Activated naive CD4-positive, alpha-beta T cell treated with anti-CD3 and anti-CD28 coated beads, Interleukin-2, amount 50 U/mL, for 24 hours (primary cell): ENCODE measurements at regions not wholly inside any gene's neighbourhood (a gene's known extent, or its start where the extent isn't known, plus 50 kb on each side); places are given as distances from the start of the nearest gene placed in this dataset.
A peak's percentile ranks its signal among the peaks of the same experiment; 100 is the strongest.

Experiments used
- H3K27ac Mint-ChIP-seq: one replicate; pipeline ENCODE4 v1.8.0; 2021; ENCODE audit warnings: mild to moderate bottlenecking, mixed read lengths
- H3K27me3 Mint-ChIP-seq: one replicate; pipeline ENCODE4 v1.8.0; 2021; ENCODE audit warnings: mixed read lengths
- H3K36me3 Mint-ChIP-seq: one replicate; pipeline ENCODE4 v1.8.0; 2021; ENCODE audit warnings: mixed read lengths
- H3K4me1 Mint-ChIP-seq: one replicate; pipeline ENCODE4 v1.8.0; 2021; ENCODE audit warnings: mixed read lengths
- H3K4me3 Mint-ChIP-seq: one replicate; pipeline ENCODE4 v1.8.0; 2021; ENCODE audit warnings: mild to moderate bottlenecking, mixed read lengths
- H3K9me3 Mint-ChIP-seq: one replicate; pipeline ENCODE4 v1.8.0; 2021; ENCODE audit warnings: mixed read lengths

- Mint-ChIP-seq H3K4me3 (no peak overlapping the region), H3K27me3 (no peaks in the 10 kb centered on the region), H3K9me3 (no peaks in the 10 kb centered on the region), H3K4me1 (no peaks in the 10 kb centered on the region), H3K27ac (no peak overlapping the region), H3K36me3 (no peaks in the 10 kb centered on the region)
Measured at GRCh38 chr20:22789676-22790075, 205.3 kb upstream of the FOXA2 start.

DNA sequence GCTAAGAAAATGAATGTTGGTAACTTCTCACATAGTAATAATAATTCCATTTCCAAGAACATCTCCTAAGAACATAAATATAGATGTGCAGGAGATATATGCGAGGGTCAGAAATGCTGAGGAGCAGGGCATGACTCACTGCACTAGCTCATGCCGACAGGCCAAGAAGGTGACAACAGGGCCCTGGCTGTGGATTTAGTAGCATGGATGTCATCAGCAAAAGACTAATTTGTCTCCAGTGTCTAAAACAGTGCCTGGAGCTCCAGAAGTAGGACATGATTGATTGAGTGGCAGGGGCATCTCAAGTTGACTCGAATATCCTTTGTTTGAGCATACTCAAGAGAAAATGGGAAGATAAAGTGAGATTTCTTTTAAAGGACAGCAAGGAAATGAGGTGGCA, 207.0 kb upstream of the FOXA2 start:
- Mint-ChIP-seq H3K4me3 (no peak overlapping the region), H3K4me1 (no peaks in the 10 kb centered on the region), H3K27ac (no peak overlapping the region), H3K27me3 (no peaks in the 10 kb centered on the region), H3K9me3 (no peaks in the 10 kb centered on the region), H3K36me3 (no peaks in the 10 kb centered on the region)

DNA sequence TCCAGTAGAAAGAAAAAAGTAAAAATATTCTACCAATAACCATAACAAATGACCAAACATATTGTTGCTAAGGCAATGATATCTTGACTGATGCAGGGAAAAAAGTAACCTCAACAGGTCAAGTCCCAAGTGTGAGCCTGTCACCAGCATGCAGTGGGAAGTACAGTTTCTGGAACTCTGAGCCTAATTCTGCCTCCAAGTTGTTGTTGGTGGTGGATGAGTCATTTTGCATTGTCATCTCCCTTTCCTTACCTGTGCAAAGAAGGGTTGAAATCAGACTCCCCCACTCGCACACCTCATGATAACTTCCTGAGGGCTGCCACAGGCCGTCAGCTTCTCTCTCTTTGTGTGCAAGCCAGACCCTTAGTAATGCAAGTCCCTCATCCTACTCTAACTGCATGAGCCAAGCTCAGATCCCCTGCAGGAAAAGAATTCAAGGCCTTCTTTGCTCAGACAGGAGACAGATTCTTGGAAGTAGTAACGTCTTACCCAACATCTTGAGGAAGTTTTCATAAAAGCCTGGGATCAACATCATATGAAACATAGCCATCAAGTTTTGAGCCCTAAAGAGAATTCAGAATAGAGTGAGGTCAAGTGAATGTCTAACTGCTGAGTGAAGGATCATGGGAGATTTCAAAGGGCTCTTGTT, 207.6 kb upstream of the FOXA2 start:
- Mint-ChIP-seq H3K4me3 (no peak overlapping the region), H3K9me3 (peaks cover under 1% of the 10 kb centered on the region), H3K27me3 (no peaks in the 10 kb centered on the region), H3K36me3 (no peaks in the 10 kb centered on the region), H3K4me1 (no peaks in the 10 kb centered on the region), H3K27ac (peak overlapping the region; percentile 5)

DNA sequence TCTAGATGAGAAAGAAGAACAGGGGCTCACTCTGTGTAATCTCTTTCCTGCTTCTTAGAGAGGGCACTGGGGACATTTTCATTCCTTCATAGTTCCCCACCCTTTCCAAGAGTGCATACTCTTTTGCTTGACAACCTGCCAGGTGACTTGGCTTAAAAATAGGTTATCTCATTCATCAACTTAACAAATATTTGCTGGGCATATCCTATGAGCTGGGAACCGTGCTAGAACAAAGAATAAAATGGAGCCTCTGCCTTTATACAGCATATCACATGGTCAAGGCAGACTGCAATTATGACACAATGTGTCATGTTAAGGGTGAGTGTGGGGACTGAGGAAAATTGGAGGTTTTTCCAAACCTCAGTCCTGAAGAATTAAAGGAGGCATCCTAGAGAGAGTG, 209.8 kb upstream of the FOXA2 start:
- Mint-ChIP-seq H3K4me1 (no peaks in the 10 kb centered on the region), H3K27me3 (no peaks in the 10 kb centered on the region), H3K27ac (no peak overlapping the region), H3K4me3 (no peak overlapping the region), H3K9me3 (peaks cover 4% of the 10 kb centered on the region), H3K36me3 (no peaks in the 10 kb centered on the region)

DNA sequence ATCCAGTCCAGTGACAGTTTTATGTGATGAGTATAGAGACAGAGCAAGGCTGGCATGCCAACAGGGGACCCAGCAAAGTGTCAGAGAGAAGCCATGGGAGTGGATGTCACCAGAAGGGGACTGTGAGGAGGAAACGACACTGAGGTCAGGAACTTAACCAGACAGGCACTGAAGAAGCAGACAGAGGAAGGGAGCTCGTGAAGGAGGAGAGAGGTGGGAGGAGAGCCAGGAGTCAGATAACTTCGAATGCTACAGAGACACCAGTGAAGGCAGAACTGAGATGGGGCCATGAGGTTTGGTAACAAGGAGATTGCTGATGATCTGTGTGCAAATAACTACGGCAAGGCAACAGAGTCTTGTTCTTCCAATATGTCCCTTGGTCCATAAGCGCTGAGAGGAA, 211.1 kb upstream of the FOXA2 start:
- no peak overlapping the region for H3K27ac Mint-ChIP-seq
- peaks cover 4% of the 10 kb centered on the region for H3K9me3 Mint-ChIP-seq
- no peaks in the 10 kb centered on the region for H3K4me1 Mint-ChIP-seq
- no peaks in the 10 kb centered on the region for H3K36me3 Mint-ChIP-seq
- no peak overlapping the region for H3K4me3 Mint-ChIP-seq
- no peaks in the 10 kb centered on the region for H3K27me3 Mint-ChIP-seq

DNA sequence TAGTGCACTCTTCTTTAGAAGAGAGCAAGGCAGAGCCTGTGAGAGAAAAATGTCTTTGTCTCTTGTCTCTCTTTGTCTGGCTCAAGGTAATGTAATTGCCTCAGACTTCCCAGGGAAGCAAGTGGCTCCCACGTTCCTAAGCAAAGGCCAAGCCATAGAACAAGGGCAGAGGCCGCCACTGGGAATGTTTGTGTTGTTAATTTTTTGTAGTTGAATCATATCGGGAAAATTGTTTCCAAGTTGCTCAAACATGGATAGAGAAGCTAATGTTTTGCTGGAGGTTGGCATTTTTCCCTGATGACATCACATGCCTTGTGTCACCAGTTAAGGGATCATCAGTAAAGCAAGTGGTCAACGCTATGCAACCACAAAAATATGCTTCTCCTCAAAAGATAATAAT, 211.5 kb upstream of the FOXA2 start:
- peaks cover 4% of the 10 kb centered on the region for H3K9me3 Mint-ChIP-seq
- H3K27me3 Mint-ChIP-seq: no peaks in the 10 kb centered on the region
- H3K4me3 Mint-ChIP-seq: no peak overlapping the region
- no peaks in the 10 kb centered on the region for H3K4me1 Mint-ChIP-seq
- no peak overlapping the region for H3K27ac Mint-ChIP-seq
- H3K36me3 Mint-ChIP-seq: no peaks in the 10 kb centered on the region

DNA sequence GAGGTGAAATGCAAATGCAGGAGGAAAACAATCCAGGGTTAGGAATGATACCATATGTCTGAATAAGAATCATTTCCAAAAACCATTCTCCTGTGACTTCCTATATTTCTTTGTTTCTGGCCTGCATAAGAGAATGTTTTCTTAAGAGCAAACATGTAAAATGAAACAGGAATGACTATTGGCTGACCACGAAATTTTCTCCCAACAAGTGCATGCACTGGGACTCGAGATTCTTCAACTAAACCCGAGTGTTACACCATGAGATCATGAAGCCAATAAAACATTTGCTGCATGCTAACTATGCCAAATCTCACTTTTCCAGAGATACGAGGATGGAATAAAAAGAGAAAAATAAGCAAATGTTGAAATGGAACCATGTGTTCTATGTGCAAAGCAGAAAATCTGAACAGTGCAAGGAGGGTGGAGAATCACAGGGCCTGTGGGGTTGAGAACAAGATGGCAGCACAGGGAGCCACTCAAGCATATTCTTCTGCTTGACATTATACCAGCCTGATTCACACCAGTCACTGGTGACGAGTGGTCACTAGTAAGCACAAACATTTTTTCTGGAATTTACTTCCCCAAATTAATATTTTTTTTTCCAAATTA, 212.2 kb upstream of the FOXA2 start:
- H3K4me1 Mint-ChIP-seq: no peaks in the 10 kb centered on the region
- no peak overlapping the region for H3K27ac Mint-ChIP-seq
- no peak overlapping the region for H3K4me3 Mint-ChIP-seq
- H3K9me3 Mint-ChIP-seq: peaks cover 4% of the 10 kb centered on the region
- H3K27me3 Mint-ChIP-seq: no peaks in the 10 kb centered on the region
- H3K36me3 Mint-ChIP-seq: no peaks in the 10 kb centered on the region

- Mint-ChIP-seq H3K27me3 (no peaks in the 10 kb centered on the region), H3K4me3 (no peak overlapping the region), H3K4me1 (no peaks in the 10 kb centered on the region), H3K27ac (no peak overlapping the region), H3K36me3 (no peaks in the 10 kb centered on the region), H3K9me3 (peaks cover 4% of the 10 kb centered on the region)
Measured at GRCh38 chr20:22797103-22797502, 212.7 kb upstream of the FOXA2 start.

DNA sequence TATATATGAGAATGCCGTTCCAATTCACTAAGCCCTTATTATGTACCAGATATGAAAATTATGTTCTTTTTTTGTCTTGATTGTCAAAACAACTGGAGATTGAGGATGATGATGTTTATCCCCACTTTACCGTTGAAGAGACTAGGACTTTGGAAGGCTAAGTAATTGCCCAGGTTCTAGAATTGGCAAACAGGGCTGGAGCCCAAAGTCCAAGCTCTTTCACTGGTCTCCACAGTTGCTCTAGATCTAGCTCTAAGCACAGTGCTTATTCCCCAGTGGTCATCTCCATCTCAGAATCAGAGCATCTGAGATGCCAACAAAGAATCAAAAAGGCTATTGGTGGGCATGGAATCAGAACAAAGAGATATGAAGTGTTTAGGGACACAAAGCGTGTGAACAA, 215.3 kb upstream of the FOXA2 start:
- Mint-ChIP-seq H3K36me3 (no peaks in the 10 kb centered on the region), H3K27ac (no peak overlapping the region), H3K9me3 (peaks cover 4% of the 10 kb centered on the region), H3K4me3 (no peak overlapping the region), H3K4me1 (no peaks in the 10 kb centered on the region), H3K27me3 (peaks cover 2% of the 10 kb centered on the region)

DNA sequence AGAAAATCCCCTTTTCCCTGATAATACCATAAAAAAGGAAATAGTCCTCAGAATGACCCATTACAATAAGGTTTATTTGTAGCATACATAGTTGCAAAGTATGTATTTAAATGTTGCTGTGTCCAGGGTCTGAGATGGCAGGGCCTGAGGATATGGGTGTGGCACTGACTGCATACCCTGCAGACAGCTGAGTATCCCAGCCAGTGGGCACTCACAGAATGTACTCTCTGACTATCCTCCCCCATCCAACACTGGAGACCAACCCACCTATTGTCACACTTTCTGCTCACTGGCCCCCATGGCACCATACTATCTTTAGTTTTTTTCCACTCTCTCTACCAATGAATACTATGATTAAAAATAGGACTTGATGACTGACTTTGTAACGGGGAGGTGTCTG, 215.8 kb upstream of the FOXA2 start:
- H3K4me1 Mint-ChIP-seq: no peaks in the 10 kb centered on the region
- H3K4me3 Mint-ChIP-seq: no peak overlapping the region
- H3K36me3 Mint-ChIP-seq: no peaks in the 10 kb centered on the region
- peaks cover 4% of the 10 kb centered on the region for H3K9me3 Mint-ChIP-seq
- no peak overlapping the region for H3K27ac Mint-ChIP-seq
- peaks cover 2% of the 10 kb centered on the region for H3K27me3 Mint-ChIP-seq

GRCh38 chr20:22801528-22801927, 217.2 kb upstream of the FOXA2 start:
- Mint-ChIP-seq H3K36me3 (no peaks in the 10 kb centered on the region), H3K4me3 (no peak overlapping the region), H3K4me1 (no peaks in the 10 kb centered on the region), H3K27me3 (peaks cover 2% of the 10 kb centered on the region), H3K27ac (no peak overlapping the region), H3K9me3 (peaks cover 4% of the 10 kb centered on the region)

GRCh38 chr20:22802296-22802695, 217.9 kb upstream of the FOXA2 start:
- H3K9me3 Mint-ChIP-seq: no peaks in the 10 kb centered on the region
- no peak overlapping the region for H3K4me3 Mint-ChIP-seq
- H3K27me3 Mint-ChIP-seq: peaks cover 2% of the 10 kb centered on the region
- no peaks in the 10 kb centered on the region for H3K36me3 Mint-ChIP-seq
- no peak overlapping the region for H3K27ac Mint-ChIP-seq
- H3K4me1 Mint-ChIP-seq: no peaks in the 10 kb centered on the region

- Mint-ChIP-seq H3K27ac (no peak overlapping the region), H3K4me3 (no peak overlapping the region), H3K4me1 (no peaks in the 10 kb centered on the region), H3K27me3 (peaks cover 3% of the 10 kb centered on the region), H3K9me3 (no peaks in the 10 kb centered on the region), H3K36me3 (no peaks in the 10 kb centered on the region)
Measured at GRCh38 chr20:22805219-22805618, 220.8 kb upstream of the FOXA2 start.

- H3K27me3 Mint-ChIP-seq: peaks cover 4% of the 10 kb centered on the region
- H3K27ac Mint-ChIP-seq: no peak overlapping the region
- no peaks in the 10 kb centered on the region for H3K9me3 Mint-ChIP-seq
- H3K36me3 Mint-ChIP-seq: no peaks in the 10 kb centered on the region
- no peak overlapping the region for H3K4me3 Mint-ChIP-seq
- H3K4me1 Mint-ChIP-seq: no peaks in the 10 kb centered on the region
Measured at GRCh38 chr20:22805996-22806395, 221.6 kb upstream of the FOXA2 start.

DNA sequence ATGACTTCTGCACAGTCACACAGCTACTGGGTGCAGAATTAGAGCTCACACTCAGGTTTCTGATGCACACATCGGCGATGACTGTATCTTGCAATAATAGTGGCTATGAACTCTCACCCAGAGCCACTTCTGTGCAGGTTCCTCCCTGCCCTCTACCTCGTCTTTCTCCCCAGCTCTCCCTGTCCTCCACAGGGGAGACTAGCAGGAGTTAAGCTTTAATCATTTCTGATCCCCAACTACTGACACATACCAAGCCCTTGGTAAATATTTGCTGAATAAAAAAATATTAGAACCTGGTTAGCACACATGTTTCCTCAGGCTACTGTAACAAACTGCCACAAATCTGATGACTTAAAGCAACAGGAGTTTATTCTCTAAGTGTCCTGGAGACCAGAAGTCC, 222.7 kb upstream of the FOXA2 start:
- H3K4me3 Mint-ChIP-seq: no peak overlapping the region
- H3K9me3 Mint-ChIP-seq: no peaks in the 10 kb centered on the region
- H3K4me1 Mint-ChIP-seq: no peaks in the 10 kb centered on the region
- H3K27ac Mint-ChIP-seq: no peak overlapping the region
- H3K27me3 Mint-ChIP-seq: peaks cover 4% of the 10 kb centered on the region
- H3K36me3 Mint-ChIP-seq: no peaks in the 10 kb centered on the region

DNA sequence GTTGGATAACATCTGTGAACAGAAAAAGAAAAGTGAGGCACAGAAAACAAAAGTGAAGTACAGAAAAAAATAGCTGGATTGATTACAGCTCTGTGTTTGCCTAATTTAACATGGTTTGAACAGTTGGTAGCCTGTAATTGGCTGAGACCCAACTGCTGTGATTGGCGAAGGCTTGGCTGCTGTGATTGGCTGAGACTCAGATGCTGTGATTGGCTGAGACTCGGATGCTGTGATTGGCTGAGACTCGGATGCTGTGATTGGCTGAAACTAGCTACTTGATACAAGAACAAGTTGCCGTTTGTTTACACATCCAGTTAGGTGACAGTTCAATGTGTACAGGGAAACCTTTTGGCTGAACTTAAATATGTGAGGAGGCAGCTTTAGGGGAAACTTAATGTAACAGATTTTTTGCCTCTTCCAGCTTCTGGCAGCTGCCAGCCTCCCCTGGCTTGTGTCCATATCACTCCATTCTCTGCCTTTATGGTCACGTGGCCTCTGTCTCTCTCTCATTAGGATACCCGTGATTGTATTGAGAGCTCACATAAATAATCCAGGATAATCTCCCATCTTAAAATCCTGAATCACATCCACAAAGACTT, 223.4 kb upstream of the FOXA2 start:
- Mint-ChIP-seq H3K4me1 (no peaks in the 10 kb centered on the region), H3K27me3 (peaks cover 2% of the 10 kb centered on the region), H3K9me3 (no peaks in the 10 kb centered on the region), H3K36me3 (no peaks in the 10 kb centered on the region), H3K4me3 (no peak overlapping the region), H3K27ac (no peak overlapping the region)

- no peak overlapping the region for H3K4me3 Mint-ChIP-seq
- no peaks in the 10 kb centered on the region for H3K9me3 Mint-ChIP-seq
- H3K27ac Mint-ChIP-seq: no peak overlapping the region
- H3K27me3 Mint-ChIP-seq: peaks cover 2% of the 10 kb centered on the region
- H3K4me1 Mint-ChIP-seq: no peaks in the 10 kb centered on the region
- no peaks in the 10 kb centered on the region for H3K36me3 Mint-ChIP-seq
Measured at GRCh38 chr20:22808628-22809027, 224.3 kb upstream of the FOXA2 start.
